GM21360 (cell line): ENCODE measurements at regions not wholly inside any gene's neighbourhood (a gene's known extent, or its start where the extent isn't known, plus 50 kb on each side); places are given as distances from the start of the nearest gene placed in this dataset.
"Not testable (repeated sequence)": the region's sequence is repeated elsewhere in the genome, so short reads cannot be mapped to it uniquely, and the experiment has no call there.

ENCODE experiments used
- ATAC-seq: cut with Tn5 transposase; IDR thresholded peaks from one replicate; pipeline ENCODE4 v1.9.1; 2021; ENCODE audit warnings: mild to moderate bottlenecking, moderate library complexity; ENCODE audit not compliant: unreplicated experiment

DNA sequence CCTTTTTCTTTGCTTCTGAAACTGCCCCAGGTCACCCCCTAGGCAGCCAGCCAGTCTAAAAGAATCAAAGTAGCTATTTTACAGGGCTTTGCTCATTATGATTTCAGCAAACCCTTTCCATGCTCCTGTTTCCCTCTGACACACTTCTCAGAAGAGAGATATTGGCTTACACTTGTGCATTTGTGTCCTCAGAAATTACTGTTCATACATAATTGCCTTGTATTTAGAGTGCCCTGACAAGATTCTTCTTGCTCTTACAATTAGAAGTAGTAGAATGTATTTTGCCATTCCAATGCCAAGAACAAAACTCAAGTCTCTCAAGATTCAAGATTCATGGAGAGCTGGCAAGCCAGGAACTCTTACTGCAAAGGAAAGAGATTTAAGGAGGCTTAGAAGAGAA, 531.0 kb upstream of the ZFP42 start:
- ATAC-seq: no peak

DNA sequence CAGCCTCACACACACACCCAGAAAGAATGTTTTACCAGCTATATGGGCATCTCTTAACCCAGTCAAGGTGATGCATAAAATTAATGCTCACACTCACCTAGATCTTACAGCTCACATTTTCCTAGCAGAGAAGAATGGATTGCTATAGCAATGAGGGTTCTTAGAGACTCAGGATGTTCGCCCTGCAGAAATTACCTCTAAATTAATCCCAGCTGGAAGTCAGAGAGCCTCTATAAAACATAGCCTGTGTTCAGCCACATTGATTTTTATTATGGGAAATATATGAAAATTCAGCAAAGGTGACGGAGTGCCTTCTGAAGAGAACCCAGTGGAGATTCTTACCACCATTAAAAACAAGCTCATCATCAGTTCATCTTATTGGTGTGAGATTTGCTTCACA, 528.3 kb upstream of the ZFP42 start:
- no peak for ATAC-seq

DNA sequence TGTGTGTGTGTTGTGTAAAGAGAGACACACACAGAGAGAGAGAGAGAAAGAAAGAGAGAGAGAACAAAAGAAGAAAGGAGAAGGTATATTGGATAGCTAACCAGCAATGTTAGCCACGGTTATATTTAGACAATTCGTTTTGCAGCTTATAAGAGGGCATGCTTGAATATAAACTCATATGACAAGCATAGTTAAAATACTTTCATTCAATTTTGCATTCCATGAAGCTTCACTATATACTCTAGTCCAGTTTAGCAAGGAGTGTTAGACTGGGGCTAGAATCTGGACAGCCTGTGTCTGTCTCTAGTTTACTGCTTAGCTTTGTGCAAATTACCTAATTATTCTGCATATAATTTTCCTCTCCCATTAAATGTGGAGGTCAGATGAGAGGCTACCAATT, 525.9 kb upstream of the ZFP42 start:
- no peak for ATAC-seq

DNA sequence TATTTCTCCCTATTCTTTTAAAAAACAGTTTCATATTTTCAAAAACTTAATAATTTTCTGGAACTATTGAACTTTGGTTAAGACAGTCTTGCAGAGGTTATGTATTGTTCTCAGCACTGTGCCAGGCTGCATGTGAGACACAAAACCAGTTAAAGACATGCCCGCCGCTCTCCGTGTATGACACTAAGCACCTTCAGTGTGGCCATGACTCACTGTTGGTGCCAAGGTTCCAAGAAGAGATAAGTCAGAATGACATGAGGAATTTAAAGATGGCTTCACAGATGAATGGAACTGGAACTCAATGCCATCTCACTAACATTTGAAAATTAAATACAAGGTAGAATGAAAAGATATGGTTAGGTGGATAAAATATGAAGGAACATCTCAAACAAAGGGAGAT, 525.5 kb upstream of the ZFP42 start:
- no peak for ATAC-seq

DNA sequence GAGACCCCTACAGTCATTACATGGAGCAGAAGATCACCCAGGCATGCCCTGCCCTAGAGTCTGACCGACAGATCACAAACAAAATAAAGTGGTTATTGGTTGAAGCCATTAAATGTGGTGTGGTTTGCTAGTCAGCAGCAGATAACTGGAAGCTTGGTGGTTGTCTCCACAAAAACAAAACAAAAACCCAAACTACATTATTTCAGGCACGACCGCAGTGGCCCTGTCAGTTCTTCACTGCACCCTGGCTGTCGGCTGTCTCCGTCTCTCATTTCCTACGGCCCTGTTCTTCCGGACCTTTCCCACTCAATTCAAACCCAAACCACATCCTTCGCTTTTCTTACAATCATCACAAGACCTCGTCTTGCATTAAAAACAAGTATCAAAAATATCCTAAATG, 521.3 kb upstream of the ZFP42 start:
- no peak for ATAC-seq

DNA sequence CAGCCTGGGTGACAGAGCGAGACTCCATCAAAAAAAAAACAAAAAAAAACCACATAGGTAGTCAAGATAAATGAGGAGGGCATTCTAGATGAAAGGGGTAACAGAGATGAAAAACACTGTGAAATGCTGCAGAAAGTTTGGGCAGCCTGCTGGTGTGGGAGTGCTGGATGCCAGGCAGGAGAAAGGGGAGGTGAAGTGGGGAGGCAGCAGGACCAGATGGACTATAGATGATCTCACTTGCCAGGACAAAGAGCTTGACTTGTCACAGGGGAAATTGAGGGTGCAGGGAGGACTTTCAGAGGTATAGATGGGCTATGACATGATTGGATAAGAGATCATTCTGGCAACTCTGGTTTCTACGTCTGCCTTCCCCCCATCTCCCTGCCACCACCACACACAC, 519.7 kb upstream of the ZFP42 start:
- ATAC-seq: no peak

DNA sequence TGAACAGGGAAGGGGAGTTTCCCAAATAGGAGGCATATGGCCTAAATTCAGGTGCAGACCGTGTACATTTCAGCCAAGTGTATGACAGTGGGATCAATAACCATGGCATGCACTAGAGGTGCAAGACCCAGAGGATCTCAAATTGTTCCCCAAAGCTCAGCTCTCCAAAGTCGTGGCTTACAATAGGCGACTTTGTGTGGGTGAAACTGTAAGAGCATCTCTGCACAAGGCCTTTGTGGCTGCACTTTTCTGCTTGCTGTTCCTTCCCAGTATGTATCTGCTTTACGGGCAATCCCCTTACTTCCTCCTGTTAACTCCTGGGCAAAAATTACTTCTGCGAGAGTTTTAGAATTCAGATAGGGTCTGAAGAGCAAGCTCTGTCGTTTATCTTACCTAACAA, 518.3 kb upstream of the ZFP42 start:
- no peak for ATAC-seq

DNA sequence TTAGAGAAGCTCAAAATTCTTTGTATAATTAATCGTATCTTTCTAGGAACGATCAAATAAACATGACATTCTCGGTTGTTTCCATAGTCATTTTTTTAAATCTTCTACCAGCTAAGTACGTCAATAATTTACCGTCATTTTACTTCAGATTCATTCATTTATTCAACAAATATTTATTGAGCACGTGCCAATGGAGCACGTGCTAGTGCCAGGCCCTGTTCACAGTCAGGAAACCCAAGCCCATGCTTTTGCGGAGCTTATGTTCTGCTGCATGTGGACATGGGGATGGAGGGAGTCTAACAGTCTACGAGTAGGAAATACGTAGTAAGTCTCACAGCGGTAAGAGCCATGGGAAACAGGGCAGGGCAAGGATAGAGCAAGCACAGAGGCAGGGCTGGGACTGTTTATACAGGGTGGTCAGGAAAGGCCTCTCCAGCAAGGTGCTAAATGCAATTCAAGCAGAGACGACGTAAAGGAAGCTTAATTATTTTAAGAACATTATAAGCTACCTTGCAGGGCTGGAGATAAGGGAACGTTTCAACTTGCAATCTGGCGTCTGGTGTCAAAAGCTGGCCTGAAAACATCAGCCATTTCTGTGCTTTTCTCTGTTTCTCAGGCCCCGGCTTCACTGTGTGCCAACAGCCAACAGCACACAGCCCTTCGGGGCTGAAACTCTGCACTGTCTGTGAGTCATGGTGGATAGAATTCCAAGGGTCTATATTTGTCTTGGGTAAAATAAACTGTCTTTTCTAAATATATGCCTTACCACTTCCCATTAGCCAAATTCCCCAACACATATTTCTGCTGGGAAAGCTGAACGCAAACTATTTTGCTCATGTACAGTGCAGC, 517.1 kb upstream of the ZFP42 start:
- no peak for ATAC-seq

DNA sequence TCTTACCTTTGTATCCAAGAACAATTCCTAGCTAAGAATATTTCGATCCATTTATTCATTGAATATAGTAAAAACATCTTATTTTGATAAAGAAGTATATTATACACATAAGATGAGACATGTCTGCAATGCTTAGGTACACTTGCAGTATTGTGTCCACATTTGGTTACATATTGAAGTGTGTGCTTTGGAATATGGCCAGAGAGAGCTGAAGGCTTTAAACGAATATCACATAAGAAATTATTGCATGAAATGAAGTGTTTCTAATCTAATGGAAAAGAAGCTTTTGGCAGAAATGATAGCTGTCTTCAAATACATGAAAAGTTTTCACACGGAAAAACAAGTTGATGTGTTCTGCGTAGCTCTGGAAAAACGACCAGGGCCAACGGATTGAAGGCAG, 516.1 kb upstream of the ZFP42 start:
- no peak for ATAC-seq

DNA sequence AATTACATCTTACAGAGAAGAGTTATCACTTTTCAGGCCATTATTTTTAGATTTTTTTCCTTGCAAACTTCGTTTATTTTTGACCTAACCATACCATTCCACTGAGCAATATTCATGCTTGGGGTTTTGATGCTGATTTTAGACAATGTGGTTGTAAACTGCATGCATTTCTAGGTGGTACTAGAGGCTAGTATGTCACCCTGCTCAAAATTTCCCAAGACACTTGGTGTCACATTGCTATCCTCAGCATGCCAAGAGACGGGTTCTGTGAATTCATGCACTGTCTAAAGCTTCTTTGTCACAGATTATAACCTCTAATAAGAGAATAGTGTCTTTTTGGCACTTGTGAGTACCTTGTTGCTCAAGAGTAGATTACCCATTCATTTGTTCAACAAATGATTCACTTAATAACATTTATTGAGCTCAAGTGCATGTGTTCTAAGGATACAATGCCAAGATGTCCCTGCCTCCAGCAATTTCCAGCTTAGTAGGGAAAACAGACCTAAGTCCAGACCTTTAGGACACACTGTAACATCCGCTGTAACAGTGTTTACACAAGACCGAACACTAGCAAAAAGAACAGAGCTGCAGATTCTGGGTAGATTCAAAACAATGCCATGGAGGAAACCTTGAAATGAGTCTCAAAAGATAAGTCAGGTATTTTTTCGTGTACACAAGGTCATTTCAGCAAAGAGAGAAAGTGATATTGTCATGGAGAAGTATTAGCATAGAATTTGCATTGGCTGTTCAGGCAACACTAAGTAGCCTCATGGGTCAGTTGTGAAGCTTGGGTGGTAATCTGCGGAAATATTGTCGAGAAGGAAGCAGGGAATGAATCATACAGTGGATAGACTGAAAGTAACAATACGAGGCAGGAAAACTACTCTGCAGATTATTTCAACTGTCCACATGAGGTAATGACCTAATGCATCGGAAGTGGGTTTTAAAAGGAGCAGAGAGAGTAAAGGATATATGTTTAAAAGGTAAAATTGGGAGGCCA, 515.1 kb upstream of the ZFP42 start:
- ATAC-seq: no peak

DNA sequence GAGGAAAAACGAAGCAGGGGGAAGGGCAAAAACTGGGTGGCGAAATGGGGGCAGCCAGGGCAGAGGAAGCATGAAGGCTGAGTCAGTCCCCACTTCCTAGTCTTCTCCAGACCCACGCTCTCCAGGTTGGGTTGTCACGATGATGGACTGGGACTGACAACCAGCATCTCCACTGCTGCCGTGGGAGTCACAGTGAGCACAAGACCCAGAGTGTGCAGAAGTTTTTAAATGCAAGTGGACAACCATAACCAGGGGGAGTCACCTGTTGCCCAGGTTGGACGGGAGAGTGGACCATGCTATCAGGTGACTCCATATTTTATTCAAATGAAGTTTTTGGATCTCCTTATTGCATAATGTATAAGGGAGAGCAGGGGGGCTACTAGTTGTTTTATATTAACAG, 511.4 kb upstream of the ZFP42 start:
- no peak for ATAC-seq

DNA sequence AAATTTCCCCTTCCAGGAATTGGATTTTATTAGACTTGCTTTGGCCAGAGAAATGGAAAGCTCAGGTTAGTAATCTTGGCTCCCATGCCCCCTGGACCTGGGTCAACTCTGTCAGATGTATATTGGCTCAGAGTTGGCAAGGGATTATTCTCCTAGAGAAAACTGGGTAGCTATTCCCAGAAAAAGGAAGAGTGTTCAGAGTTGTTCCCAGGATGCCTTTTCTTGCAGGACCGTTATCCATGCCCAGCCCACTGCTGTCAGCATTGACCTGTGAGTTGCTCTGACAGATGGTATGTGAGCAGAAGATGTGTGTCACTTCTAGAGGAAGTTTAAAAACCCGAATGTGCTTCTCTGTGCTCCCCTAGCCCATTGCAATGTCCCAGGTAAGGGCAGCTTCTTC, 509.9 kb upstream of the ZFP42 start:
- no peak for ATAC-seq

DNA sequence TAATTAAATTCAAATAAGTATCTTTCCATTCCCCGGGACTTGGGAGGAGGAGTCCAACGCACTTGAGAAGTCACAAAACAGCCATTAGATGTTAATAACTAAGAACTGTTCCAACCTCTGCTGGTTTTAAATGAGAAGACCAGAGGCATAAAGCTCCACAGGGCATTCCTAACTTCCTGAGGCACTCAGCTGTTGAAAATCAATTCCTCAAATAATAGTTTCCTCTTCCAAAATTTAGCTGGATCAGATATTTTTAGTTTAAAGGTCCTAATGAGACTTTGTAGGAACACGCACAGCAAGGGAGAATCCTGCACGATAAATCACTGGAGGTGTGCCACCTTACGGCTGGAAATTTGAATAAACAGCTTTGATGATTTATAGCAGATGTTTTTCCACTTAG, 504.3 kb upstream of the ZFP42 start:
- no peak for ATAC-seq

DNA sequence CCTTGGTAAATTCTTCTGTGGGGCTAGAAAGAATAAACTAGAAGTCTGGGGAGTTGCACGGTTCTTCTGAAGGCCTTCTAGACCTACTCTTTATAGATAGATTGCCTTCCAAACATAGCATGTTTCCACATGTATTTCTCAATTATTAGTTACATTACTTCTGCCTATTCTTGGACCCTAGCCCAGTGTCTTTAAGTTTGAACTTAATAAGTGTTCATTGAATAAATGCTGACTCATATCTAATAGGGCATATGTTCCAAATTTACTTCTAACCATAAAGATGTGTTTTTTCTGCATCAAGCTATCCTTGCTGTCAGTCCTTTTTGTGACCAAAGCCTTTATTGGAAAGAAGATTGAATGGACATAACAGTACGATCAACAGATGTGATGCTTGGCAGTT, 503.6 kb upstream of the ZFP42 start:
- no peak for ATAC-seq

DNA sequence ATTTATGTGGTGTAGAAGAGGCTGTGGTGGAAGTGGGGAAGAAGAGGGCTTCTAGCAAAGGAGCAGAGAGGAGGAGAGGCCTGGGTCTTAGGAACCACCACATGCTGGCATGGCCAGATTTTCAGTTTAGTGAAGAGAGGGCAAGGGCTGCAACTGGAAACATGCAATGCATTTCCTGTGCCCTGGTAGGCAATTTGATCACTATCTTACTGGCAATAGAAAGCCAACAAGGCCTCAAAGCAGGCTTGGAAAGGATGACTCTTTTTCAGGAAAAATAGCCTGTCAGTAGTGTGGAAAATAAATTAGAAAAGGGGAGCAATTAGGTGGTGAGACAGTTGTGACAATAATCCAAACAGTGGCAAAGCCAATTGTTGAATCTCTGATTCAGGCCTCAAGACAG, 501.9 kb upstream of the ZFP42 start:
- no peak for ATAC-seq

DNA sequence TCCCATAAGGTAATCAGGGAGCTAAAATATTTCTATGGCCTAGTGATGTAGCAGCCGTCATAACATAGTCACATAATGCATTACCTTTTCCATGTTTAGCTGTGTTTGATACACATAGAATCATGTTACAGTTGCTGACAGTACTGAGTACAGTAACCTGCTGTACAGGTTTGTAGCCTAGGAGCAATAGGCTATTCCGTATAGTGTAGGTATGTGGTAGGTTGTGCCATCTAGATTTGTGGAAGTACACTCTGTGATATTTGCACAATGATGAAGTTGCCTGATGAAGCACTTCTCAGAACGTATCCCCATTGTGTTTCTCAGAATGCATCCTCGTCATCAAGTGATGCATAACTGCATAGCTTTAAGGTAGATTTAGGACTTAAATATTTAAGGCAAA, 495.6 kb upstream of the ZFP42 start:
- no peak for ATAC-seq

DNA sequence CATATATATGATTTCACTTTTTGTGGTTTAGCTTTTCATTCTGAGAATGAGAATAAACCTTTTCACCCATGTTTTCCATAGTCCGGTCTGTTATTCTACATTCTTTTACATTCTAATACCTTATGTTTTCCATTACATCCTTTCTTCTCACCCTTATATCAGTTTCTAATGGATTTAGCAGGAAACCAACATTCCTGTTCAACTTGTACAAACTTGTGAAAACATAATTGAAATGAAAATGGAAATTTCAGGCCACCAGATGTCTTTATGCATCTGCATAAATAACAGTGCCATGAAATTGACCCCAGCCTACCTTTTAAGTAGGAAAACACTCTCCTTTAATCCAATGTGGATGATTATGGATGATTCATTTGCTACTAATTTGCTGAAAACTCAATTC, 494.8 kb upstream of the ZFP42 start:
- no peak for ATAC-seq

DNA sequence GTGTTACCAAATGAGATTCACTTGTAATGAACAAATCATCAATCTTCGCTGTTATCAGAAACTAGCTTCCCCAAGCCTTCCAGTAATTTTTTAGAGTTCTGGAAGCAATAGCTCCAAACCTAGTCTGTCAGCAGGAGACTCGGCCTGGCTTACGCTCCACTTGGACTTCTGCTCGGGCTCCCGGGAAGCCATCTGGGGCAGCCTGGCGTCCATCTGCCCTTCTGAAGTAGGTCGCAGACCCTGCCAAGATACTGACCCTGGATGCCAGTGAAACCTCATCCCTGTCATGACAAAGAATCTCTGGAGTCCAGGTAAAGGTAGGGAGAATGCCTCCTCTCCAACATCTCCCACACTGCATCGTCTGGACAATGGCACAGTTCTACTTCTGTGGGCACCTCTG, 493.8 kb upstream of the ZFP42 start:
- ATAC-seq: no peak

DNA sequence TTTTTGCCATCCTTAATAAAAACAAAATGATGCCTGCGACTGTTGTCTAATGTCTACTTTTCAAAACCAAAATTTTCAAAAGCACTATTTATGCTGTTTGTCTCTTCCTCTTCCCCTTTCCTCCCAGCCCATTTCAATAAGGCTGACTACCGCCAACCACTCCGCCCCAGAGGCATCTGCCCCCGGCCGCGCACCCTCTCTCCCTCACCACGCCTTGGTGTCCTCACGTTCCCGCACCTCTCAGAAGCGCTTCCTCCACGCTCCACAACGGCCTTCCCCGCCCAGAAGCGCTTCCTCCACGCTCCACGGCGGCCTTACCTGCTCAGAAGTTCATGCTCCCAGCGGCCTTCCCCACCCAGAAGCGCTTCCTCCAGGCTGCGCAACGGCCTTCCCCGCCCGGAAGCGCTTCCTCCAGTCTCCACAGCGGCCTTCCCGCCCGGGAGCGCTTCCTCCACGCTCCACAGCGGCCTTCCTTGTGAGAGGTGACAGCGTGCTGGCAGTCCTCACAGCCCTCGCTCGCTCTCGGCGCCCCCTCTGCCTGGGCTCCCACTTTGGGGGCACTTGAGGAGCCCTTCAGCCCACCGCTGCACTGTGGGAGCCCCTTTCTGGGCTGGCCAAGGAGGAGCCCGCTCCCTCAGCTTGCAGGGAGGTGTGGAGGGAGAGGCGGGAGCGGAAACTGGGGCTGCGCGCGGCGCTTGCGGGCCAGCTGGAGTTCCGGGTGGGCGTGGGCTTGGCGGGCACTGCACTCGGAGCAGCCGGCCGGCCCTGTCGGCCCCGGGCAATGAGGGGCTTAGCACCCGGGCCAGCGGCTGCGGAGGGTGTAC, 490.4 kb upstream of the ZFP42 start:
- no peak for ATAC-seq

DNA sequence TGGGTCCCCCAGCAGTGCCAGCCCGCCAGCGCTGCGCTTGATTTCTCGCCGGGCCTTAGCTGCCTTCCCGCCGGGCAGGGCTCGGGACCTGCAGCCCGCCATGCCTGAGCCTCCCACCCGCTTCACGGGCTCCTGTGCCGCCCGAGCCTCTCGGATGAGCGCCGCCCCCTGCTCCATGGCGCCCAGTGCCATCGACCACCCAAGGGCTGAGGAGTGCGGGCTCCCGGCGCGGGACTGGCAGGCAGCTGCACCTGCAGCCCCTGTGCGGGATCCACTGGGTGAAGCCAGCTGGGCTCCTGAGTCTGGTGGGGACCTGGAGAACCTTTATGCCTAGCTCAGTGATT, 489.8 kb upstream of the ZFP42 start:
- not testable (repeated sequence) for ATAC-seq

DNA sequence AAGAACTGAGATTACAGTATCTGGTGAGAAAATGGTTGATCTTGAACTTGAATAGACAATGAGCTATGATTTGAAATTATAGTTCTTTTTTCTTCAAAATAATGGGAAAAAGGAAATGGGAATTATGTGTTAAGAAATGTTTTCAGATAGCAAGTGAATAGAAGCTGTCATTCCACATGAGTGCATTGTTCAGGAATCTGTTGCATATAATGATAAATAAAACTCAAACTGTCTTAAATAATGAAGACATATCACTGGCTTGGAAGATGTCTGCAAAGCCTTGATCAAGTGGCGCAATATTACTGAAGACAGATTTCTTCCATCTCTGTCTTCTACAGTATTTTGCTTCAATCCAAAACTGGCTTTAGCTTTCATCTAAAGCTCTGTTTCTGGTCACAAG, 479.3 kb upstream of the ZFP42 start:
- no peak for ATAC-seq
